ENCODE measurements at regions not wholly inside any gene's neighbourhood (a gene's known extent, or its start where the extent isn't known, plus 50 kb on each side); places are given as distances from the start of the nearest gene placed in this dataset.

DNA sequence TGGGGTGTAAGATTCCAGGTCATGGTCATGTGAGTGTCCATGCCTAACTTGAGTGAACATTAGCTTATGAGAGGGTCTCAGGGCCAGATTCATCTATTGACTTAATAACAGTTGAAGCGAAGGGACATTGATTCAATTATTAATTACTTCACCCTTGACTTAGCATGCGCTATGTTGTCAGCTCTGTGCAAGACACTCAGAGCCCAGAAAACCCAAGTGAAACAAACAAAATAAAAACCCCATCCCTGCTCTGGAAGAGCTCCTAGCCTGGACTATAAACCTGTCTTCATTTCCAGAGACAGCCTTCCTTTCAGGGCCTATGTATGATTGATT is 66.0 kb upstream of the TNS3 start:
- FAIRE-seq (no peak), DNase-seq (ENCODE audit: low spot score) (no peak), ATAC-seq (no peak)
- ChIA-PET CTCF (ENCODE audit: low intra/inter-chr PET ratio, low total read pairs) (no interaction called here), POLR2A (interaction anchor here (1.0 to 1.7 kb wide), 4 partner anchors 13 to 115 kb away, joined by 3 to 4 read pairs (median 3); no protein-coding TSS in a partner anchor)
- H3K36me3 ChIP-seq (replicated peaks in 1 of 2; ENCODE audit: control insufficient read depth in 1 of 2, insufficient read depth in 2 of 2, low read length in 2 of 2) = no peaks in the 10 kb centered on the region
- intact Hi-C loops (cut with micrococcal nuclease; ENCODE audit: unreplicated experiment) = no loop called here
- no peak overlapping the region for H3K4me3 ChIP-seq (replicated peaks in 1 of 3; ENCODE audit: insufficient read depth in 1 of 3, low read depth in 2 of 3, low read length in 3 of 3)
- no TSS peak for BruUV-seq (replicated peaks)
- TF ChIP-seq, protein P1, sequence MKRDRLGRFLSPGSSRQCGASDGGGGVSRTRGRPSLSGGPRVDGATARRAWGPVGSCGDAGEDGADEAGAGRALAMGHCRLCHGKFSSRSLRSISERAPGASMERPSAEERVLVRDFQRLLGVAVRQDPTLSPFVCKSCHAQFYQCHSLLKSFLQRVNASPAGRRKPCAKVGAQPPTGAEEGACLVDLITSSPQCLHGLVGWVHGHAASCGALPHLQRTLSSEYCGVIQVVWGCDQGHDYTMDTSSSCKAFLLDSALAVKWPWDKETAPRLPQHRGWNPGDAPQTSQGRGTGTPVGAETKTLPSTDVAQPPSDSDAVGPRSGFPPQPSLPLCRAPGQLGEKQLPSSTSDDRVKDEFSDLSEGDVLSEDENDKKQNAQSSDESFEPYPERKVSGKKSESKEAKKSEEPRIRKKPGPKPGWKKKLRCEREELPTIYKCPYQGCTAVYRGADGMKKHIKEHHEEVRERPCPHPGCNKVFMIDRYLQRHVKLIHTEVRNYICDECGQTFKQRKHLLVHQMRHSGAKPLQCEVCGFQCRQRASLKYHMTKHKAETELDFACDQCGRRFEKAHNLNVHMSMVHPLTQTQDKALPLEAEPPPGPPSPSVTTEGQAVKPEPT (CRISPR knock-in tag; IDR thresholded peaks at IDR 0.05; ENCODE audit: low read depth) = no peak
- TF ChIP-seq MTA1 (CRISPR knock-in tag; IDR thresholded peaks at IDR 0.05; ENCODE audit: borderline replicate concordance) (no peak), SYNCRIP (IDR thresholded peaks at IDR 0.05; ENCODE audit: insufficient read depth, low read depth, low read length) (no peak)
- no peaks in the 10 kb centered on the region for H3K79me2 ChIP-seq (ENCODE audit: insufficient read depth, low read length)
- H3K27me3 ChIP-seq (ENCODE audit: control insufficient read depth in 1 of 2, insufficient read depth in 2 of 2, low read length in 2 of 2) = no peaks in the 10 kb centered on the region
- in situ Hi-C loops (cut with HindIII; ENCODE audit: extremely low pct_ligation_motif_present, low pct_unique_long_range_greater_than_20kb) = no loop called here
- H3K27ac ChIP-seq (ENCODE audit: extremely low read length, insufficient read depth, low read length) = no peak overlapping the region
- H4K20me1 ChIP-seq (ENCODE audit: insufficient read depth, low read length) = no peaks in the 10 kb centered on the region
- H3K4me2 ChIP-seq (ENCODE audit: low read depth, low read length) = peak overlapping the region; percentile 63
- 78% methylated on average over 2 of the region's 2 CpGs for WGBS (ENCODE audit: low lambda C conversion rate)
- H3K4me1 ChIP-seq (ENCODE audit: insufficient read depth, low read length) = peaks cover 38% of the 10 kb centered on the region
- H2AFZ ChIP-seq (ENCODE audit: low read length) = no peak overlapping the region
- 0 out of 2 replicates have a peak overlapping the region, but pooled peaks have one; percentile 40 for H3K9ac ChIP-seq (ENCODE audit: insufficient read depth, low read depth, low read length)
- H3K9me3 ChIP-seq (ENCODE audit: low read length) = peaks cover 11% of the 10 kb centered on the region

DNA sequence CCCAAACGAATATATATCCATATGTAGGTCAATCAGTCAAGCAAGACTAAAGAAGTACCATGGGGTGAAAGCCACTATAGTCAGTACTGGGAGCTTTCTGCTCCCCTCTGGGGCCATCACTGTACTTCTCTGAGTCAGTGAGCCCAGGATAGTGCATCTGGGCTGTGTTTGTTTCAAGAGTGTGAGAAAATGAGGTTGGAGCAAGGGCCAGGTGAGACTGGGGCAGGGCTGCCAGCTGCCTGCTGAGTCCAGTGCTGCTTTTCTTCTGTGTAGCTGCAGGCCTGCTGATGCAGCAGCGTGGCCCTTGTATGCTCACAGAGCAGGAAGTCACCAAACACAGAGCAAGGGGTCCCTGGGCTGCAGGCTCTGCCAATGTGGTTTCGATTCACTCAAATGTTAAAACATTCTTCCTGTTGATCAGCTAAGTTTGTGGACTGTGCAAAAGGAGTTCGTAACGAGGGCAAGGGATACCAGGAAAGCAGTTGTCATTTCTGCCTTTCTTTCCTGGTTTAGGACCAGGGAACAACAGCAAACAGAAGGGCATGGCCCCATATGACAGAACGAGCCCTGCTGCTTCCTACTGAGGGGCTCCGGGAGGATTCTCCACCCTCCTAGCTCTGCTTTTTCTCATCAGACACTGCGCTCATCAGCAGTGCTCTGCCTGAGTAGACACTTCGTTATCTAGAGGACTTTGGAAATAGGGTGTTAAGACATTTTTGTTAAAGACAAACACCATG is 65.4 kb upstream of the TNS3 start:
- intact Hi-C loops (cut with micrococcal nuclease; ENCODE audit: unreplicated experiment) (no loop called here), in situ Hi-C loops (cut with HindIII; ENCODE audit: extremely low pct_ligation_motif_present, low pct_unique_long_range_greater_than_20kb) (no loop called here)
- POLR2A ChIA-PET = interaction anchor here (1.0 to 2.1 kb wide), 8 partner anchors 9 to 116 kb away, joined by 3 to 9 read pairs (median 3); no protein-coding TSS in a partner anchor
- Histone ChIP-seq H2AFZ (ENCODE audit: low read length) (peak overlapping the region; percentile 93), H3K79me2 (ENCODE audit: insufficient read depth, low read length) (no peaks in the 10 kb centered on the region), H3K4me3 (replicated peaks in 1 of 3; ENCODE audit: insufficient read depth in 1 of 3, low read depth in 2 of 3, low read length in 3 of 3) (peak overlapping the region in 2 of 3 experiments; percentile 22 to 34; a peak in 4 of 6 replicates), H3K4me1 (ENCODE audit: insufficient read depth, low read length) (peaks cover 38% of the 10 kb centered on the region), H3K27me3 (ENCODE audit: control insufficient read depth in 1 of 2, insufficient read depth in 2 of 2, low read length in 2 of 2) (no peaks in the 10 kb centered on the region), H3K9me3 (ENCODE audit: low read length) (peaks cover 11% of the 10 kb centered on the region), H3K27ac (ENCODE audit: extremely low read length, insufficient read depth, low read length) (peak overlapping the region; percentile 34), H3K36me3 (replicated peaks in 1 of 2; ENCODE audit: control insufficient read depth in 1 of 2, insufficient read depth in 2 of 2, low read length in 2 of 2) (no peaks in the 10 kb centered on the region), H3K4me2 (ENCODE audit: low read depth, low read length) (peak overlapping the region; percentile 63), H3K9ac (ENCODE audit: insufficient read depth, low read depth, low read length) (peak overlapping the region; percentile 40; the same call in 1 of the 2 replicates), H4K20me1 (ENCODE audit: insufficient read depth, low read length) (no peaks in the 10 kb centered on the region)
- WGBS (ENCODE audit: low lambda C conversion rate) = 21% methylated on average over 8 of the region's 9 CpGs
- ATAC-seq (peak; percentile 95), FAIRE-seq (peak; percentile 65), DNase-seq (ENCODE audit: low spot score) (no peak)
- no TSS peak for BruUV-seq (replicated peaks)
- CTCF ChIA-PET (ENCODE audit: low intra/inter-chr PET ratio, low total read pairs) = no interaction called here
- no peak for TF ChIP-seq ZBTB7B (CRISPR knock-in tag; IDR thresholded peaks at IDR 0.05)
- no peak for TF ChIP-seq ZSCAN20 (CRISPR knock-in tag; IDR thresholded peaks at IDR 0.05; ENCODE audit: borderline replicate concordance)
- no peak for TF ChIP-seq ZNF367 (CRISPR knock-in tag; IDR thresholded peaks at IDR 0.05; ENCODE audit: borderline replicate concordance)
- TF ChIP-seq DNMT3B (CRISPR knock-in tag; conservative IDR thresholded peaks at IDR 0.05) = no peak
- TF ChIP-seq ZNF34 (CRISPR knock-in tag; IDR thresholded peaks at IDR 0.05; ENCODE audit: borderline replicate concordance) = no peak
- 0 out of 2 replicates have a peak, but pooled peaks have one; percentile 26 for TF ChIP-seq MEF2D (CRISPR knock-in tag; IDR thresholded peaks at IDR 0.05)
- TF ChIP-seq, protein P2, sequence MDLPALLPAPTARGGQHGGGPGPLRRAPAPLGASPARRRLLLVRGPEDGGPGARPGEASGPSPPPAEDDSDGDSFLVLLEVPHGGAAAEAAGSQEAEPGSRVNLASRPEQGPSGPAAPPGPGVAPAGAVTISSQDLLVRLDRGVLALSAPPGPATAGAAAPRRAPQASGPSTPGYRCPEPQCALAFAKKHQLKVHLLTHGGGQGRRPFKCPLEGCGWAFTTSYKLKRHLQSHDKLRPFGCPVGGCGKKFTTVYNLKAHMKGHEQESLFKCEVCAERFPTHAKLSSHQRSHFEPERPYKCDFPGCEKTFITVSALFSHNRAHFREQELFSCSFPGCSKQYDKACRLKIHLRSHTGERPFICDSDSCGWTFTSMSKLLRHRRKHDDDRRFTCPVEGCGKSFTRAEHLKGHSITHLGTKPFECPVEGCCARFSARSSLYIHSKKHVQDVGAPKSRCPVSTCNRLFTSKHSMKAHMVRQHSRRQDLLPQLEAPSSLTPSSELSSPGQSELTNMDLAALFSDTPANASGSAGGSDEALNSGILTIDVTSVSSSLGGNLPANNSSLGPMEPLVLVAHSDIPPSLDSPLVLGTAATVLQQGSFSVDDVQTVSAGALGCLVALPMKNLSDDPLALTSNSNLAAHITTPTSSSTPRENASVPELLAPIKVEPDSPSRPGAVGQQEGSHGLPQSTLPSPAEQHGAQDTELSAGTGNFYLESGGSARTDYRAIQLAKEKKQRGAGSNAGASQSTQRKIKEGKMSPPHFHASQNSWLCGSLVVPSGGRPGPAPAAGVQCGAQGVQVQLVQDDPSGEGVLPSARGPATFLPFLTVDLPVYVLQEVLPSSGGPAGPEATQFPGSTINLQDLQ (CRISPR knock-in tag; IDR thresholded peaks at IDR 0.05) = no peak

Data from HepG2 (cell line).